OCI-LY3 (cell line): ENCODE measurements at regions not wholly inside any gene's neighbourhood (a gene's known extent, or its start where the extent isn't known, plus 50 kb on each side); places are given as distances from the start of the nearest gene placed in this dataset.
"Not testable (repeated sequence)": the region's sequence is repeated elsewhere in the genome, so short reads cannot be mapped to it uniquely, and the experiment has no call there.

Experiments used
- EZH2phosphoT487 ChIP-seq: fragments of 200-600 bp; shearing (Covaris generic); IDR thresholded peaks from 2 replicates; pipeline ENCODE4 v1.6.1; 2018; ENCODE audit warnings: antibody characterized with exemption, mixed run types, low read depth
- TF ChIP-seq, protein P1 (sequence below): fragments of 200-600, 300-600 bp; sonication (generic); IDR thresholded peaks from 2 replicates; pipeline ENCODE4 v1.5.1; 2014; ENCODE audit warnings: antibody characterized with exemption, low read length, low read depth

GRCh38 chr9:94022476-94022875, 61.8 kb upstream of the PTPDC1 start:
- TF ChIP-seq, protein P1, sequence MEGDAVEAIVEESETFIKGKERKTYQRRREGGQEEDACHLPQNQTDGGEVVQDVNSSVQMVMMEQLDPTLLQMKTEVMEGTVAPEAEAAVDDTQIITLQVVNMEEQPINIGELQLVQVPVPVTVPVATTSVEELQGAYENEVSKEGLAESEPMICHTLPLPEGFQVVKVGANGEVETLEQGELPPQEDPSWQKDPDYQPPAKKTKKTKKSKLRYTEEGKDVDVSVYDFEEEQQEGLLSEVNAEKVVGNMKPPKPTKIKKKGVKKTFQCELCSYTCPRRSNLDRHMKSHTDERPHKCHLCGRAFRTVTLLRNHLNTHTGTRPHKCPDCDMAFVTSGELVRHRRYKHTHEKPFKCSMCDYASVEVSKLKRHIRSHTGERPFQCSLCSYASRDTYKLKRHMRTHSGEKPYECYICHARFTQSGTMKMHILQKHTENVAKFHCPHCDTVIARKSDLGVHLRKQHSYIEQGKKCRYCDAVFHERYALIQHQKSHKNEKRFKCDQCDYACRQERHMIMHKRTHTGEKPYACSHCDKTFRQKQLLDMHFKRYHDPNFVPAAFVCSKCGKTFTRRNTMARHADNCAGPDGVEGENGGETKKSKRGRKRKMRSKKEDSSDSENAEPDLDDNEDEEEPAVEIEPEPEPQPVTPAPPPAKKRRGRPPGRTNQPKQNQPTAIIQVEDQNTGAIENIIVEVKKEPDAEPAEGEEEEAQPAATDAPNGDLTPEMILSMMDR = not testable (repeated sequence)
- not testable (repeated sequence) for TF ChIP-seq EZH2phosphoT487
